Stimulated activated CD8-positive, alpha-beta memory T cell treated with anti-CD3 and anti-CD28 coated beads, Interleukin-4, amount 100 ng/mL, for 24 hours (primary cell): ENCODE measurements at regions not wholly inside any gene's neighbourhood (a gene's known extent, or its start where the extent isn't known, plus 50 kb on each side); places are given as distances from the start of the nearest gene placed in this dataset.

ENCODE experiments used
- DNase-seq: peaks from one replicate; pipeline ENCODE4 v3.0.0-alpha.2; 2020; ENCODE audit warnings: low read depth

GRCh38 chr11:127393460-127393997, 393.0 kb upstream of the KIRREL3 start:
- DNase-seq: no peak

GRCh38 chr11:127392575-127392974, 392.0 kb upstream of the KIRREL3 start:
- DNase-seq: no peak

- no peak for DNase-seq
These were observed 389.9 kb upstream of the KIRREL3 start for GRCh38 chr11:127390465-127390864.

- no peak for DNase-seq
These were observed 384.5 kb upstream of the KIRREL3 start for GRCh38 chr11:127385071-127385470.

- no peak for DNase-seq
These were observed 382.5 kb upstream of the KIRREL3 start for GRCh38 chr11:127383026-127383425.

GRCh38 chr11:127381247-127381646, 380.7 kb upstream of the KIRREL3 start:
- DNase-seq: no peak

- DNase-seq: no peak
These were observed 379.1 kb upstream of the KIRREL3 start for GRCh38 chr11:127379686-127380085.

- DNase-seq: no peak
These were observed 375.7 kb upstream of the KIRREL3 start for GRCh38 chr11:127376301-127376700.

- no peak for DNase-seq
These were observed 368.8 kb upstream of the KIRREL3 start for GRCh38 chr11:127369356-127369755.

GRCh38 chr11:127362754-127363308, 362.3 kb upstream of the KIRREL3 start:
- no peak for DNase-seq

- no peak for DNase-seq
These were observed 357.6 kb upstream of the KIRREL3 start for GRCh38 chr11:127358160-127358559.

- no peak for DNase-seq
These were observed 349.9 kb upstream of the KIRREL3 start for GRCh38 chr11:127350476-127350875.

GRCh38 chr11:127345819-127346459, 345.4 kb upstream of the KIRREL3 start:
- no peak for DNase-seq

GRCh38 chr11:127340438-127340837, 339.9 kb upstream of the KIRREL3 start:
- DNase-seq: no peak

- DNase-seq: no peak
These were observed 338.8 kb upstream of the KIRREL3 start for GRCh38 chr11:127339376-127339775.

- DNase-seq: no peak
These were observed 338.1 kb upstream of the KIRREL3 start for GRCh38 chr11:127338380-127339259.

GRCh38 chr11:127334466-127334865, 333.9 kb upstream of the KIRREL3 start:
- no peak for DNase-seq

- DNase-seq: no peak
These were observed 332.3 kb upstream of the KIRREL3 start for GRCh38 chr11:127332896-127333295.

- no peak for DNase-seq
These were observed 329.5 kb upstream of the KIRREL3 start for GRCh38 chr11:127330044-127330443.

- no peak for DNase-seq
These were observed 307.7 kb upstream of the KIRREL3 start for GRCh38 chr11:127308291-127308690.

- no peak for DNase-seq
These were observed 307.1 kb upstream of the KIRREL3 start for GRCh38 chr11:127307700-127308099.

GRCh38 chr11:127304634-127305033, 304.1 kb upstream of the KIRREL3 start:
- DNase-seq: no peak

- no peak for DNase-seq
These were observed 288.4 kb upstream of the KIRREL3 start for GRCh38 chr11:127288926-127289325.
